ENCODE measurements at regions not wholly inside any gene's neighbourhood (a gene's known extent, or its start where the extent isn't known, plus 50 kb on each side); places are given as distances from the start of the nearest gene placed in this dataset.

- no peaks in the 10 kb centered on the region for H3K4me1 ChIP-seq
These were observed 280.1 kb upstream of the SALL3 start for GRCh38 chr18:78699499-78699898.

GRCh38 chr18:78701771-78702396 lies 277.7 kb upstream of the SALL3 start:
- no peak for DNase-seq
- Histone ChIP-seq H3K4me1 (no peaks in the 10 kb centered on the region), H3K27me3 (peaks cover 12% of the 10 kb centered on the region), H3K4me3 (ENCODE audit: low read depth, low read length) (no peak overlapping the region), H3K36me3 (no peaks in the 10 kb centered on the region), H3K9me3 (no peaks in the 10 kb centered on the region)
- no peak for TF ChIP-seq CTCF (IDR thresholded peaks at IDR 0.05; ENCODE audit: low read depth, low read length)

More at GRCh38 chr18:78699499-78699898, 280.1 kb upstream of the SALL3 start:
- Histone ChIP-seq H3K4me3 (ENCODE audit: low read depth, low read length) (no peak overlapping the region), H3K27me3 (peaks cover 12% of the 10 kb centered on the region), H3K36me3 (no peaks in the 10 kb centered on the region), H3K9me3 (no peaks in the 10 kb centered on the region)
- no peak for TF ChIP-seq CTCF (IDR thresholded peaks at IDR 0.05; ENCODE audit: low read depth, low read length)
- no peak for DNase-seq

- no peak for DNase-seq
- Histone ChIP-seq H3K9me3 (no peaks in the 10 kb centered on the region), H3K4me3 (ENCODE audit: low read depth, low read length) (no peak overlapping the region), H3K36me3 (no peaks in the 10 kb centered on the region), H3K4me1 (no peaks in the 10 kb centered on the region), H3K27me3 (peaks cover 12% of the 10 kb centered on the region)
- TF ChIP-seq CTCF (IDR thresholded peaks at IDR 0.05; ENCODE audit: low read depth, low read length) = no peak
These were observed 276.3 kb upstream of the SALL3 start for GRCh38 chr18:78703291-78703690.

- no peaks in the 10 kb centered on the region for H3K36me3 ChIP-seq
- H3K4me3 ChIP-seq (ENCODE audit: low read depth, low read length) = no peak overlapping the region
- no peaks in the 10 kb centered on the region for H3K4me1 ChIP-seq
- H3K9me3 ChIP-seq = no peaks in the 10 kb centered on the region
- no peak for TF ChIP-seq CTCF (IDR thresholded peaks at IDR 0.05; ENCODE audit: low read depth, low read length)
- no peak for DNase-seq
- H3K27me3 ChIP-seq = peaks cover 8% of the 10 kb centered on the region
These were observed 274.6 kb upstream of the SALL3 start for GRCh38 chr18:78704971-78705461.

- Histone ChIP-seq H3K4me1 (no peaks in the 10 kb centered on the region), H3K27me3 (no peaks in the 10 kb centered on the region), H3K4me3 (ENCODE audit: low read depth, low read length) (no peak overlapping the region), H3K36me3 (no peaks in the 10 kb centered on the region), H3K9me3 (no peaks in the 10 kb centered on the region)
- no peak for DNase-seq
- no peak for TF ChIP-seq CTCF (IDR thresholded peaks at IDR 0.05; ENCODE audit: low read depth, low read length)
These were observed 270.3 kb upstream of the SALL3 start for GRCh38 chr18:78709261-78709809.

- H3K4me1 ChIP-seq = no peaks in the 10 kb centered on the region
- H3K27me3 ChIP-seq = no peaks in the 10 kb centered on the region
- H3K9me3 ChIP-seq = no peaks in the 10 kb centered on the region
- DNase-seq = no peak
- no peak overlapping the region for H3K4me3 ChIP-seq (ENCODE audit: low read depth, low read length)
- no peaks in the 10 kb centered on the region for H3K36me3 ChIP-seq
- TF ChIP-seq CTCF (IDR thresholded peaks at IDR 0.05; ENCODE audit: low read depth, low read length) = no peak
These were observed 268.3 kb upstream of the SALL3 start for GRCh38 chr18:78711316-78711715.

Data from BE2C (cell line).